PFSK-1 (cell line): ENCODE measurements at regions not wholly inside any gene's neighbourhood (a gene's known extent, or its start where the extent isn't known, plus 50 kb on each side); places are given as distances from the start of the nearest gene placed in this dataset.

ENCODE experiments used
- FOXP2 ChIP-seq: optimal IDR thresholded peaks from 2 replicates; pipeline ENCODE3; 2011; ENCODE audit warnings: borderline replicate concordance, control low read depth, inconsistent platforms; ENCODE audit not compliant: insufficient read depth; ENCODE audit errors: extremely low read length, extremely low read depth
- POLR2AphosphoS5 ChIP-seq: IDR thresholded peaks from 2 replicates; pipeline ENCODE4 v1.6.1; 2012; ENCODE audit warnings: low read depth, mild to moderate bottlenecking, control low read depth, low read length, moderate library complexity
- TAF1 ChIP-seq: IDR thresholded peaks from 2 replicates; pipeline ENCODE4 v1.6.1; 2012; ENCODE audit warnings: low read length, control low read depth, borderline replicate concordance; ENCODE audit not compliant: insufficient read depth

DNA sequence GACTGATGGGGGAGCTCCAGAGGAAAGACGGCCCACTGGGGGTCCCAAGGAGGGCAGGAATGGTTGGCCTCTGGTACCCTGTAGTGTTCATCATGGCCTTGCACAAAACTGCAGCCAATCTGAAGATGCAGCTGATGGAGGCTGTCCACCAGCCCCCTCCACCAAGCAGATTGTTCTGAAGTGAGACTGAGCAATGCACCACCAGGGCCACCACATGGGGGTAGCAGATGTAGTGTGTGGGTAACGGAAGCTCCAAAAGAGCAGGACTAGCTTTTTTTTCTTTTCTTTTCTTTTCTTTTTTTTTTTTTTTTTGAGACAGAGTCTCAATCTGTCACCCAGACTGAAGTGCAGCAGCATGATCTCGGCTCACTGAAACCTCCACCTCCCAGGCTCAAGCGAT is 181.0 kb upstream of the MYLIP start:
- no peak for TF ChIP-seq TAF1
- TF ChIP-seq POLR2AphosphoS5, result no peak
- no peak for TF ChIP-seq FOXP2
